Gastrocnemius medialis (tissue), 4 donors: ENCODE measurements at regions not wholly inside any gene's neighbourhood (a gene's known extent, or its start where the extent isn't known, plus 50 kb on each side); places are given as distances from the start of the nearest gene placed in this dataset.

Source experiments
- ATAC-seq, 2 donors: fragments of 150-250 bp; one replicate each; pipeline ENCODE4 v1.9.1; 2016
- DNase-seq, 2 donors: peaks; one replicate each; pipeline ENCODE4 v3.0.0-alpha.2; 2019
- H3K27ac ChIP-seq, 4 donors: fragments of 200-600 bp; sonication (generic); 1 replicate in 1 of 4; 2 replicates in 3 of 4; pipeline ENCODE4 v1.5.1; 2016 to 2018; ENCODE audit warnings: mild to moderate bottlenecking in 2 of 4, moderate library complexity in 1 of 4
- H3K27me3 ChIP-seq, 3 donors: fragments of 200-600 bp; sonication (generic) in 2 of 3; 1 replicate in 1 of 3; 2 replicates in 2 of 3; pipeline versions ENCODE4 v1.5.1 to v1.6.0; 2016 to 2019; ENCODE audit warnings: mild to moderate bottlenecking in 1 of 3, moderate library complexity in 1 of 3
- H3K36me3 ChIP-seq, 2 donors: fragments of 200-600 bp; sonication (generic) in 1 of 2; one replicate each; pipeline ENCODE4 v1.5.1; 2017 to 2018
- H3K4me1 ChIP-seq, 2 donors: fragments of 200-600 bp; sonication (generic) in 1 of 2; one replicate each; pipeline ENCODE4 v1.5.1; 2016 to 2017; ENCODE audit warnings: mild to moderate bottlenecking in 2 of 2
- H3K4me3 ChIP-seq, 4 donors: fragments of 200-600 bp; sonication (generic) in 3 of 4; 1 replicate in 1 of 4; 2 replicates in 3 of 4; pipeline ENCODE4 v1.5.1; 2016 to 2019; ENCODE audit warnings: mild to moderate bottlenecking in 2 of 4
- H3K9me3 ChIP-seq, 3 donors: fragments of 200-600 bp; sonication (generic) in 2 of 3; 1 replicate in 1 of 3; 2 replicates in 2 of 3; pipeline ENCODE4 v1.5.1; 2016 to 2019
- CTCF ChIP-seq, 5 experiments: fragments of 450-650 bp in 3 of 5; fragments of 200-600 bp in 2 of 5; sonication (generic) in 2 of 5; IDR thresholded peaks in 4 of 5; conservative IDR thresholded peaks in 1 of 5; 1 replicate in 4 of 5; 2 replicates in 1 of 5; pipeline ENCODE4 v1.5.1; 2016 to 2019; ENCODE audit warnings: antibody characterized with exemption in 5 of 5, mild to moderate bottlenecking in 3 of 5, moderate library complexity in 3 of 5
- POLR2A ChIP-seq, 2 donors: fragments of 450-650 bp; IDR thresholded peaks; one replicate each; pipeline ENCODE4 v1.6.1; 2017; ENCODE audit warnings: antibody characterized with exemption in 2 of 2, mild to moderate bottlenecking in 2 of 2, moderate library complexity in 2 of 2
- in situ Hi-C, 4 donors: fragments of 200-750 bp; cut with MboI; loops; one replicate each; pipeline versions ENCODE4 v1.15.0 to v1.8.0; 2017; ENCODE audit warnings: low sequenced_read_pairs in 4 of 4
- intact Hi-C: fragments of 100-400 bp; cut with DNase I; formaldehyde crosslinking; loops from one replicate; pipeline ENCODE4 v1.15.1; 2023; ENCODE audit warnings: low total_unique reads

DNA sequence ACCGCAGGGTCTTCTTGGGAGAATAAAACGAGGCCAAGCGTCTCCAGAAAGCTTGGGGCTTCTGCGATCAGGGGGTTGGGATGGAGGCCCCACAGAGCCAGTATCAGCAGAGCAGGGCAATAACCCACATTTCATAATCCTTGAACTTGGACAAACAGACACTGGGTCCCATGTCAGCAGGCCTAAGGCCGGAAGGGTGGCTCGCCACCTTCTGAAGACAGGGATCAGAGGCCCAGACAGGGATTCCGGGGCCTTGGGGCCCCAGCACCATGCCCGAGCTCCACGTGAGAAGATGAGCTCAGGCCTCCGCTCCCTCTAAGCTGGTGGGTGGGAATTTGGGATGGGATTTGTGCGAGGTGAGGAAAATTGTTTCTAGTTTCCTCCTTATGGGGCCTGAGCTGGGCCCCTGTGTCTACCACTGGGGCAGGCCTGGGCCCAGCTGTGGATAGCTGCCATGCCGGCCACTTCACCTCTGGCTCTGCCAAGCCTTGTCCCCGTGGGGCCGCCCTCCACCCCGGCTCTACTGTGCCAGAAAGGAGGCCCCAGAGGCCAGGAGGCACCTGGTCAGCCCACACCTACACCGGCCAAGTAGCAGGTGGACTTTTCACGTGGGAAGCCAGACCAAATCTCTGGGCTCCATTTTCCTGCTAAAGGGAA lies 67.2 kb upstream of the DLK1 start:
- Histone ChIP-seq H3K4me1 (no peaks in the 10 kb centered on the region), H3K27me3 (peaks cover 9 to 26% (median 21%) of the 10 kb centered on the region in 3 donors), H3K27ac (no peak overlapping the region), H3K36me3 (no peaks in the 10 kb centered on the region), H3K4me3 (no peak overlapping the region), H3K9me3 (no peaks in the 10 kb centered on the region)
- no peak for DNase-seq
- TF ChIP-seq POLR2A (IDR thresholded peaks at IDR 0.05) (no peak), CTCF (IDR thresholded peaks at IDR 0.05 in 4 of 5, conservative IDR thresholded peaks at IDR 0.05 in 1 of 5) (no peak)
- intact Hi-C loops: loop anchor here (10.0 kb wide), 3 partner anchors 165 to 895 kb away; partner anchors contain the start of gene MEG3
- no peak for ATAC-seq
- in situ Hi-C loops: no loop called here

DNA sequence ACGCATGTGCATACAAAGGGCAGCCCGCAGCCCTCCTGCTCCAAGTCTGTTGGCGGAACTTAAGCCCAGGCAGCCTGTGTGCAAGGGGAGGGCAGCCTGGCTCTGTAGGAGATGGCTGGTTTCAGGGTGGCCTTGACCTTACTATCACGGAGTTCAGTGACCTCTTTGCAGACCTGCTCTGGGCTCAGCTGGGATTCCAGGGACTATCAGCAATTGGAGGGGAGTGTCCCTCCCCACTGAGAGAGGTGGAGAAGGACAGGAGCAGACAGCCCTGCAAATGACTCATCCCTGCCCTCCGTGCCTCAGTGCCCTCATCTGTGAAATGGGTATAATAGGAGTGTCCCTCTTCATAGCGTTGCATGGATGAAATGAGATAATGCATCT lies 66.2 kb upstream of the DLK1 start:
- H3K9me3 ChIP-seq: no peaks in the 10 kb centered on the region
- DNase-seq (no peak), ATAC-seq (no peak)
- no peak overlapping the region for H3K4me3 ChIP-seq
- H3K27me3 ChIP-seq: peaks cover 8 to 26% (median 15%) of the 10 kb centered on the region in 3 donors
- H3K36me3 ChIP-seq: no peaks in the 10 kb centered on the region
- H3K4me1 ChIP-seq: peaks cover 4 to 6% of the 10 kb centered on the region in 2 donors
- in situ Hi-C loops: no loop called here
- intact Hi-C loops: loop anchor here (10.0 kb wide), 3 partner anchors 164 to 894 kb away; partner anchors contain the start of gene MEG3
- TF ChIP-seq POLR2A (IDR thresholded peaks at IDR 0.05) (no peak), CTCF (IDR thresholded peaks at IDR 0.05 in 4 of 5, conservative IDR thresholded peaks at IDR 0.05 in 1 of 5) (no peak)
- H3K27ac ChIP-seq: no peak overlapping the region

- H3K9me3 ChIP-seq: no peaks in the 10 kb centered on the region
- ATAC-seq (no peak), DNase-seq (no peak)
- no peak for TF ChIP-seq CTCF (IDR thresholded peaks at IDR 0.05 in 4 of 5, conservative IDR thresholded peaks at IDR 0.05 in 1 of 5)
- no peak for TF ChIP-seq POLR2A (IDR thresholded peaks at IDR 0.05)
- peaks cover 4 to 12% of the 10 kb centered on the region in 2 donors for H3K4me1 ChIP-seq
- no peaks in the 10 kb centered on the region for H3K36me3 ChIP-seq
- peaks cover 10 to 23% (median 14%) of the 10 kb centered on the region in 3 donors for H3K27me3 ChIP-seq
- intact Hi-C loops: loop anchor here (10.0 kb wide), 3 partner anchors 164 to 894 kb away; partner anchors contain the start of gene MEG3
- H3K27ac ChIP-seq: no peak overlapping the region
- H3K4me3 ChIP-seq: no peak overlapping the region
- in situ Hi-C loops: no loop called here
Measured at GRCh38 chr14:100660882-100661635, 65.6 kb upstream of the DLK1 start.

DNA sequence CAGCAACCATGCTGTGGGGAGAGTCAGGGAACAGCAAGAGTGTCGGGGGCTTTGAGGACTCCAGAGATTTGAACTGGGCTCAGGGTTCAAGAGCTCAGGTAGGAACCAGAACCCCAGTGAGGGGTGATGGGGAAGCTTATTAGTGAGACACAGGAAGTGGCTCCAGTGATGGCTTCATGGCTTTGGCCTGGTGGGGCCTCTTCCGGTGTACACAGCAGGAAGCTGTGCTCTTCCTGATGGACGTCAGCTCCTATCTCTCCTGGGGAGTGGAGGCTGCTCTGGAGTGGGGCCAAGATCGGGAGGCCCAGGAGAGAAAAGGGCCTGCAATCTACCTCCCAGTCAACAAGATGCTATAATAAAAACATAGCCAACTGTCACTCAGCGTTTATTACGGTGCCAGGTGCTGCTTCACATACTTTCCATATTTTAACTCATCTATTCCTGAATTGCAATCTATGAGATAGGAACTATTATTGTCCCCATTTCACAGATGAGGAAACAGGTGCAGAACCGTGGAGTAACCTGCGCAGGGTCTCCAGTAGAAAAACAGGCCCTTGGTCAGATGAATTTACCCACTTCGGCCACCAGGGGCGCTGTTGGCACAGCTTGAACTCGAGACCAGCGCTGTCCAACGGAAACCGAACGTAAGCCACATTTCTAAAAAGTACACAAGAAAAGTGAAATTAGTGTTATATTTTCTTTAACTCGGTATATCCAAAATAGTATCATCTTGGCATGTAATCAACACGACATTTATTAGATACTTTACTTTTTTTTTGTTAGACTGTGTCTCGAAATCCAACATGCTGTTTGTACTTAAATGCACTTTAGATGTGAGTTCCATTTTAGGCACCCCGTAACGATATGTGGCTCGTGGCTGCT lies 63.6 kb upstream of the DLK1 start:
- DNase-seq: peak in 1 of 2 donors; percentile 32
- ATAC-seq: peak in 1 of 2 donors; percentile 35
- H3K36me3 ChIP-seq: no peaks in the 10 kb centered on the region
- peak; percentile 76 to 90 (median 79) for TF ChIP-seq CTCF (IDR thresholded peaks at IDR 0.05 in 4 of 5, conservative IDR thresholded peaks at IDR 0.05 in 1 of 5)
- no peak for TF ChIP-seq POLR2A (IDR thresholded peaks at IDR 0.05)
- H3K9me3 ChIP-seq: no peaks in the 10 kb centered on the region
- H3K27ac ChIP-seq: no peak overlapping the region
- peaks cover 23 to 44% (median 28%) of the 10 kb centered on the region in 3 donors for H3K27me3 ChIP-seq
- in situ Hi-C loops: no loop called here
- no peak overlapping the region for H3K4me3 ChIP-seq
- H3K4me1 ChIP-seq: peaks cover 4 to 12% of the 10 kb centered on the region in 2 donors
- intact Hi-C loops: loop anchor here (2.0 to 10.0 kb wide), 4 partner anchors 162 to 966 kb away; partner anchors contain the start of gene MEG3
